Stimulated activated CD4-positive, alpha-beta T cell treated with anti-CD3 and anti-CD28 coated beads, TNF-alpha, amount 100 ng/mL, for 4 hours (primary cell): ENCODE measurements at regions not wholly inside any gene's neighbourhood (a gene's known extent, or its start where the extent isn't known, plus 50 kb on each side); places are given as distances from the start of the nearest gene placed in this dataset.
"Not testable (repeated sequence)": the region's sequence is repeated elsewhere in the genome, so short reads cannot be mapped to it uniquely, and the experiment has no call there.

Experiments used
- DNase-seq, 3 experiments: peaks; one replicate each; pipeline ENCODE4 v3.0.0-alpha.2; 2020; ENCODE audit warnings: low read depth in 3 of 3

GRCh38 chr14:29982171-29982570, 54.5 kb upstream of the PRKD1 start:
- no peak for DNase-seq

- no peak for DNase-seq
Measured at GRCh38 chr14:29982993-29983392, 55.3 kb upstream of the PRKD1 start.

- DNase-seq, result not testable (repeated sequence)
Measured at GRCh38 chr14:29990344-29990857, 62.8 kb upstream of the PRKD1 start.

- no peak for DNase-seq
Measured at GRCh38 chr14:29990993-29991392, 63.3 kb upstream of the PRKD1 start.

DNA sequence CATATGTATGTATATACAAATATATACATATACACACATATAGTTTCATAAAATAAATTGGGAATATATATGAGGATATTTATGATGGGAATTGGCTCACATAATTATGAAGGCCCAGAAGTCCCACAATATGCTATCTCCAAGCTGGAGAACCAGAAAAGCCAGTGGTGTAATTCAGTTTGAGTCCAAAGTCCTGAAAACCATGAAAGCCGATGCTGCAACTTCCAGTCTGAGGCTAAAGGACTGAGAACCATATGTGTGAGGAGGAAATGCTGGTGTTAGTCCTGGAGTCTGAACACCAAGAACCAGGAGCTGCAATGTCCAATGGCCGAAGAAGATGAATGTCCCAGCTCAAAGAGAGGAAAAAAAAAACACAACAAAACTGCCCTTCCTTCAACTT, 65.5 kb upstream of the PRKD1 start:
- no peak for DNase-seq

DNA sequence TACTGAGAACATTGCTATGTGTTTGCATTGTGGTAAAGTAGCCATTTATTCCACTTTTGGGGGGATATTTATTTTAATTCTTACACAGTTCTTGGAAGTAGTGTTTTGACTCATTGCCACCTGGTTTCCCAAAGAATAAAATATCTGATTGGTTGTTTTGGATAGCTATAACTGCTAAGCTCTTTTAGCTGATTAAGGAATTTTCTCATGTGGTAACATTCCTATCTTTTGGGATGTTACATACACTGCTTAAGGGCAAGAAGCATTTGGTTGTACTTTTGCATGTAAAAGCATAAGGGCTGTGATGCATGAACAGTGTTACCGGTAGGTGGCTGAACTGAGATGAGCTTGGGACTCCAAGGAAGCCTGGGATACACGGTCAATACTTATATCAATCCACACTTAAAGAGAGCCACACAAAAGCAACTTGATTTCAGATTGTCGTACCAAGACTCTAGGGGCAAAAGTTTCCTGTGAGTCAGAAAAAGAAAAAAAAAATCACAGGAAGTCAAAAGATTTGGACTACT, 71.4 kb upstream of the PRKD1 start:
- no peak for DNase-seq

DNA sequence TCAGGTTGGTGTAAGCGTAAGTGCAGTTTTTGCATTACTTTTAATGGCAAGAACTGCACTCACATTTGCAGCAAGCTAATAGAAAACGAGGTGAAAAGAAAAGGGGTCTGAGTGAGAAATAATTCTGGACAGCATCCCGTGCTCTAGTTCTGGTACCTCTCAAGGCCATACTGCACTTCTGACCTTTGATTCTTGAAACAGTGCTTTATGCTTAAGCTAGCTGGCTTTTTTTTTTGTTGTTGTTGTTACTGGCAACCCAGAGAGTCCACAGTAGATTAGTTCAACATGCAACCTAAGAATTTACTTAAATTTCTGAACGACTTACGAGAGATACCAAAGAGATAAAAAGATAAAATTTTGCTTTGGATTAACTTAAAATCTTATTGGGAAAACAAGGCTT, 75.2 kb upstream of the PRKD1 start:
- DNase-seq, result no peak

GRCh38 chr14:30005114-30005808, 77.6 kb upstream of the PRKD1 start:
- DNase-seq, result no peak

DNA sequence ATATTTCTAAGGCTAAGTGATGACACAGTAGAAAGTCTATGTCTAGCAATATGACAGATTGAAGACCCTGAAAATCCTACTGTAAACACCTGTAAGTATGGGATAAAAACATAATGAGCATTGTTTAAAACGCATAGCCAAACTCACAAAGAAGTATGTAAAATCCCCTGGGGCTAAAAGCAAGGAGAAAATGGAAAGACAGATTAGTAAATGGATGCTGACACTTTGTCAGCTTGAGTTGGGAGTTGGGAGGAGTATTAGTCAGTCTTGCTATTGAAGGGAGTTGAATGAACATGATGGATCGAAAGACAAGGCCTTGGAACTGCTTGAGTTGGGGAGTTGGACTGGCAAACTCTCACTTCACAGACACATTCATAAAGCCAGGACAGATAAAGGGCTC, 79.0 kb upstream of the PRKD1 start:
- no peak for DNase-seq

GRCh38 chr14:30015489-30015888, 87.8 kb upstream of the PRKD1 start:
- no peak for DNase-seq

- no peak for DNase-seq
Measured at GRCh38 chr14:30016002-30016401, 88.4 kb upstream of the PRKD1 start.

DNA sequence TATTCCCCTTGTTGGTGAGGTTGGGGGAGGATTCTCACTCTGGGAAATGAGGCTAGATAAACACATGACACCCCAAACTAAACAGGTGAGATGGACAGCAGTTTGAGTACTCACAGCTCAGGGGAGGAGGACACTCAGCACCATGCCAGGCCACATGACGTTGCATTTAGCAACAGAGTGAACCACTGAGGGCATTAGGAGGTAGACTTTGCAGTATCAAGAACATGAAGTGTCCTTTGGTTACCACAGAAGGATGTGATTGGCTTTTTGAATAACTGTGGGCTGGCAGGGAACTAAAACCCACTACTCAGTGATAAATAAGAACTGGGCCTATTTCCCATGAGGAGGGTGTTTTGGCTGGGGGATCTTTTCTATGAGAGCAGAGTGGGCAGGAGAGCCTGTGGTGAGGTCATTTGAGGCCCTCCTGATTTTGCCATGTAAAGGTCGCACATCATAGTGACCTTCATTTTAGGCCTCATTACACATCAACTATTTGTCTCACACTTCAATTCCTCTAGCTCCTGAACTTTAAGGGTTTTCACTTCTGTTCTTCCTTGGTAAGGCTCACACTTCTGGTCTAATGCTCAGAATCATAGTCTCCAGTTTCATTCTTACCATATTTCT, 89.8 kb upstream of the PRKD1 start:
- DNase-seq, result no peak

- no peak for DNase-seq
Measured at GRCh38 chr14:30020271-30020670, 92.6 kb upstream of the PRKD1 start.

GRCh38 chr14:30020687-30021086, 93.0 kb upstream of the PRKD1 start:
- no peak for DNase-seq

DNA sequence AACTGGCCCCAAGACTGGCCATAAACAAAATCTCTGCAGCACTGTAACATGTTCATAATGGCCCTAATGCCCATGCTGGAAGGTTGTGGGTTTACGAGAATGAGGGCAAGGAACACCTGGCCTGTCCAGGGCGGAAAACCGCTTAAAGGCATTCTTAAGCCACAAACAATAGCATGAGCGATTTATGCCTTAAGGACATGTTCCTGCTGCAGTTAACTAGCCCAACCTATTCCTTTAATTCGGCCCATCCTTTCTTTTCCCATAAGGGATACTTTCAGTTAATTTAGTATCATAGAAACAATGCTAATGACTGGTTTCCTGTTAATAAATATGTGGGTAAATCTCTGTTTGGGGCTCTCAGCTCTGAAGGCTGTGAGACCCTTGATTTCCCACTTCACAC, 95.7 kb upstream of the PRKD1 start:
- not testable (repeated sequence) for DNase-seq

- DNase-seq, result no peak
Measured at GRCh38 chr14:30034152-30034551, 106.5 kb upstream of the PRKD1 start.

GRCh38 chr14:30035361-30035760, 107.7 kb upstream of the PRKD1 start:
- no peak for DNase-seq

DNA sequence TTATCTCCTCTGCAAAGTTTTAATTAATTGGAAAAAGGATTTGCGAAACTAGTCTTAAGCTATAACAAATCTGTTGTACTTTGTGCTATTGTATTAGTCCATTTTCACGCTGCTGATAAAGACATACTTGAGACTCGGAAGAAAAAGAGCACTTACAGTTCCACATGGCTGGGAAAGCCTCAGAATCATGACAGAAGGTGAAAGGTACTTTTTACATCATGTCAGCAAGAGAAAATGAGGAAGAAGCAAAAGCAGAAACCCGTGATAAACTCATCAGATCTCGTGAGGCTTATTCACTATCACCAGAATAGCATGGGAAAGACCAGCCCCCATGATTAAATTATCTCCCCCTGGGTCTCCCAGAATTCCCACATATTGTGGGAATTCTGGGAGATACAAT, 118.1 kb upstream of the PRKD1 start:
- DNase-seq, result no peak

DNA sequence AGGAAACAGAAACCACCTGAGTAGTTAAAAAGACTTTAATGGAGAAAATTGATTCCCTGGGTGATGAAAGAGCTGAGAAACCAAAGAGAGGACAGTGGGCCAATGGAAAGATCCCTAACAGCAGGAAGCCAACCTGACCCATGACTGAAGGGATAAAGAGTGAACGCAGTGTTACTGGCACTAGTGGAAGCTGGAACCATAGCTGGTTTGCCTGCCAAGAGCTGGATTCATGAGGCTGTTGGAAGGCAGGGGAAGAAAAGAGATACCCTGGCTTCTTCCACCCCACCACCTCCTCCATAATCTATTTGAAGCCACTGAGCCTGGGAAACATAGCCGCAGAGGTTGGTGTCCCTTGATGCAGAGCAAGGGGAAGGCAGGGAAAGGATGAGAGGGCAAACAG, 125.5 kb upstream of the PRKD1 start:
- no peak for DNase-seq

DNA sequence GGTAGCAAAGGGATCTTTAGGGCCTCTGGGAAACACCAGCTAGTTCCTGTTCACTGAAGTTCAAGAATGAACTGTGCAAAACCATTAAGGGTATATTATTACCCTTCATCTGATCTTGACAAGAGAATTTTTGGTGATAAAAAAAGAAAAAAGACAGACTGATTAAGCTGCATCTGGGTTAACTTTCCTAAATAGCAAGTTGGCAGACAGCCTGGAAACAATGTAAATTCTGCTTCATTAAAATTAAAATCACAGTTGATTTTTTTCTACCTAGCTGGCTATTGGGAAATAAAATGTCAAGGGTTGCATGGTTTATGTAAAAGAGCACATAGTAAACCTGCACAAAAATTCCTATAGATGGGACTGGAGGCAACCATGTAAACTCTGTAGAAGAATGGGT, 126.6 kb upstream of the PRKD1 start:
- DNase-seq, result no peak

DNA sequence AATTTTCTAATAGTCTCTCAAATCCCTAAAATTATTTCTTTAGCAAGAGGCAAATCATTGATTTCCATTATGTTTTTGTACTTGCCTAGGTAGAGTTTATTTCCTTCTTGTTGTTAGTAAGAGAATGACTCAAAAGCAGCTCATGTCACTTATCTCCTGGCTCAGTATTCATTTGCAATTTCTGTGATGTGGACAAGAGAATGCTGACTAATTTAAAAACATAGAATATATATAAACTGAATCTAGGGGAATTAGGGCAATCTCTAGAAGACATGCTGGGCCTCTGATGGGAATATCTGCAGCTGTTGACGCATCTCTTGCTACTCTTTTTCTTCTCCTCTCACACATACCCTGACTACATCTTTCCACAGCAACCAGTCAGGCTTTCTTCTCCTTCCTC, 130.8 kb upstream of the PRKD1 start:
- DNase-seq, result no peak

- no peak for DNase-seq
Measured at GRCh38 chr14:30063746-30064145, 136.1 kb upstream of the PRKD1 start.

DNA sequence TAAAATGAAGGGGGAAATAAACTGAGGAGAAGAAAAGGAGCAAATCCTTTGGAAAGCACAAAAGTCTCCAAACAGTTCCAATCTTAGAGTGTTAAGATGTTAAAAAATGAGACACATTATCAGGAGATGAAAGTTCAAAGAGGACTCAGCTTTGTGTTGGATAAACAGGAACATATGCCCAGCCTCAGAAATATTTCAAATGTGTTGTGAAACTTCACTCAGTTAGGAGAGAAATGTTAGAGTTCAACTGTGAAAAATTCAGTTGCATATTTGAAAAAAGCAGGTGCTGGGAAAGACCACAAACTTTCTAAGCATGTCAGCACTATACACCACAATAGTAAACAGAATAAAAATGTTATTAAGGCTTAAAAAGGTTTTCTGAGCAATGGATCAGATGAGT, 136.8 kb upstream of the PRKD1 start:
- no peak for DNase-seq
